Type B pancreatic cell (in vitro differentiated cells): ENCODE measurements at regions not wholly inside any gene's neighbourhood (a gene's known extent, or its start where the extent isn't known, plus 50 kb on each side); places are given as distances from the start of the nearest gene placed in this dataset.
"Not testable (repeated sequence)": the region's sequence is repeated elsewhere in the genome, so short reads cannot be mapped to it uniquely, and the experiment has no call there.

Experiments
- DNase-seq: peaks from one replicate; pipeline ENCODE4 v3.0.0; 2021; ENCODE audit warnings: mixed read lengths; ENCODE audit not compliant: unreplicated experiment; ENCODE audit errors: extremely low spot score
- H3K27ac Mint-ChIP-seq: 2 replicates; pipeline ENCODE4 v1.8.0; 2021; ENCODE audit warnings: mild to moderate bottlenecking, mixed read lengths
- H3K27me3 Mint-ChIP-seq: 2 replicates; pipeline ENCODE4 v1.8.0; 2021; ENCODE audit warnings: mixed read lengths
- H3K36me3 Mint-ChIP-seq: 2 replicates; pipeline ENCODE4 v1.8.0; 2021; ENCODE audit warnings: mixed read lengths
- H3K4me1 Mint-ChIP-seq: one replicate; pipeline ENCODE4 v1.8.0; 2021; ENCODE audit warnings: mixed read lengths; ENCODE audit not compliant: unreplicated experiment
- H3K4me3 Mint-ChIP-seq: 2 replicates; pipeline ENCODE4 v1.8.0; 2021; ENCODE audit warnings: mild to moderate bottlenecking, mixed read lengths
- H3K9me3 Mint-ChIP-seq: 2 replicates; pipeline ENCODE4 v1.8.0; 2021; ENCODE audit warnings: mixed read lengths
- CTCF ChIP-seq: fragments of 200-600 bp; sonication (generic); conservative IDR thresholded peaks from 2 replicates; pipeline ENCODE4 v1.5.0; 2021; ENCODE audit warnings: antibody characterized with exemption, mild to moderate bottlenecking

GRCh38 chr17:72189768-72190593 is 69.2 kb downstream of the SOX9 start:
- H3K27ac Mint-ChIP-seq = no peak overlapping the region
- H3K4me3 Mint-ChIP-seq = no peak overlapping the region
- DNase-seq = no peak
- no peaks in the 10 kb centered on the region for H3K36me3 Mint-ChIP-seq
- no peak for TF ChIP-seq CTCF
- H3K4me1 Mint-ChIP-seq = peaks cover 17% of the 10 kb centered on the region
- H3K27me3 Mint-ChIP-seq = no peaks in the 10 kb centered on the region
- H3K9me3 Mint-ChIP-seq = no peaks in the 10 kb centered on the region

- no peak for TF ChIP-seq CTCF
- H3K4me1 Mint-ChIP-seq = peaks cover 9% of the 10 kb centered on the region
- no peak overlapping the region for H3K27ac Mint-ChIP-seq
- H3K4me3 Mint-ChIP-seq = no peak overlapping the region
- no peak for DNase-seq
- H3K9me3 Mint-ChIP-seq = no peaks in the 10 kb centered on the region
- no peaks in the 10 kb centered on the region for H3K36me3 Mint-ChIP-seq
- H3K27me3 Mint-ChIP-seq = no peaks in the 10 kb centered on the region
Measured at GRCh38 chr17:72191356-72191755, 70.5 kb downstream of the SOX9 start.

- Mint-ChIP-seq H3K36me3 (no peaks in the 10 kb centered on the region), H3K4me1 (peaks cover 9% of the 10 kb centered on the region), H3K9me3 (no peaks in the 10 kb centered on the region), H3K4me3 (no peak overlapping the region), H3K27me3 (no peaks in the 10 kb centered on the region), H3K27ac (no peak overlapping the region)
- no peak for TF ChIP-seq CTCF
- DNase-seq = no peak
Measured at GRCh38 chr17:72191921-72192799, 71.3 kb downstream of the SOX9 start.

- Mint-ChIP-seq H3K4me3 (no peak overlapping the region), H3K36me3 (no peaks in the 10 kb centered on the region), H3K27ac (no peak overlapping the region), H3K9me3 (no peaks in the 10 kb centered on the region), H3K27me3 (no peaks in the 10 kb centered on the region), H3K4me1 (peaks cover 9% of the 10 kb centered on the region)
- DNase-seq = no peak
- TF ChIP-seq CTCF = no peak
Measured at GRCh38 chr17:72192800-72193192, 72.0 kb downstream of the SOX9 start.

GRCh38 chr17:72193391-72194106 is 72.7 kb downstream of the SOX9 start:
- H3K4me1 Mint-ChIP-seq = peaks cover 9% of the 10 kb centered on the region
- H3K9me3 Mint-ChIP-seq = no peaks in the 10 kb centered on the region
- H3K27me3 Mint-ChIP-seq = no peaks in the 10 kb centered on the region
- TF ChIP-seq CTCF = no peak
- no peaks in the 10 kb centered on the region for H3K36me3 Mint-ChIP-seq
- no peak overlapping the region for H3K4me3 Mint-ChIP-seq
- H3K27ac Mint-ChIP-seq = no peak overlapping the region
- DNase-seq = no peak

- not testable (repeated sequence) for DNase-seq, H3K4me3 Mint-ChIP-seq, H3K4me1 Mint-ChIP-seq, H3K27ac Mint-ChIP-seq, H3K27me3 Mint-ChIP-seq, H3K36me3 Mint-ChIP-seq, H3K9me3 Mint-ChIP-seq
Measured at GRCh38 chr17:72194107-72194440, 73.3 kb downstream of the SOX9 start.
